GM19351 (cell line): ENCODE measurements at regions not wholly inside any gene's neighbourhood (a gene's known extent, or its start where the extent isn't known, plus 50 kb on each side); places are given as distances from the start of the nearest gene placed in this dataset.

Source experiments
- ATAC-seq: cut with Tn5 transposase; IDR thresholded peaks from one replicate; pipeline ENCODE4 v1.9.1; 2021; ENCODE audit warnings: mild to moderate bottlenecking, moderate library complexity; ENCODE audit not compliant: unreplicated experiment

- ATAC-seq: no peak
Observed at GRCh38 chr2:3071685-3072263, 305.8 kb downstream of the EIPR1 start.

GRCh38 chr2:3066831-3067230 lies 310.8 kb downstream of the EIPR1 start:
- no peak for ATAC-seq

GRCh38 chr2:3065928-3066327 lies 311.7 kb downstream of the EIPR1 start:
- ATAC-seq: no peak

- ATAC-seq: no peak
Observed at GRCh38 chr2:3062476-3063260, 314.9 kb downstream of the EIPR1 start.

GRCh38 chr2:3060049-3060448 lies 317.6 kb downstream of the EIPR1 start:
- no peak for ATAC-seq

- ATAC-seq: no peak
Observed at GRCh38 chr2:3059141-3059925, 318.3 kb downstream of the EIPR1 start.

GRCh38 chr2:3054066-3054465 lies 323.6 kb downstream of the EIPR1 start:
- no peak for ATAC-seq

- no peak for ATAC-seq
Observed at GRCh38 chr2:3051266-3051665, 326.4 kb downstream of the EIPR1 start.

GRCh38 chr2:3046170-3046865 lies 331.3 kb downstream of the EIPR1 start:
- ATAC-seq: no peak

- no peak for ATAC-seq
Observed at GRCh38 chr2:3045318-3045921, 332.2 kb downstream of the EIPR1 start.

- ATAC-seq: no peak
Observed at GRCh38 chr2:3044587-3045317, 332.9 kb downstream of the EIPR1 start.

- ATAC-seq: no peak
Observed at GRCh38 chr2:3043726-3044125, 333.9 kb downstream of the EIPR1 start.

GRCh38 chr2:3042601-3043585 lies 334.7 kb downstream of the EIPR1 start:
- no peak for ATAC-seq

GRCh38 chr2:3041841-3042600 lies 335.6 kb downstream of the EIPR1 start:
- no peak for ATAC-seq

GRCh38 chr2:3041246-3041645 lies 336.4 kb downstream of the EIPR1 start:
- ATAC-seq: no peak

GRCh38 chr2:3040496-3041140 lies 337.0 kb downstream of the EIPR1 start:
- ATAC-seq: no peak

- no peak for ATAC-seq
Observed at GRCh38 chr2:3040066-3040428, 337.6 kb downstream of the EIPR1 start.
